GM18873 (cell line): ENCODE measurements at regions not wholly inside any gene's neighbourhood (a gene's known extent, or its start where the extent isn't known, plus 50 kb on each side); places are given as distances from the start of the nearest gene placed in this dataset.

Experiments used
- ATAC-seq: cut with Tn5 transposase; IDR thresholded peaks from one replicate; pipeline ENCODE4 v1.9.1; 2021; ENCODE audit warnings: mild to moderate bottlenecking, moderate library complexity, moderate number of reproducible peaks; ENCODE audit not compliant: unreplicated experiment, low FRiP score

- no peak for ATAC-seq
Observed at GRCh38 chr6:15997586-15998388, 131.1 kb upstream of the MYLIP start.

GRCh38 chr6:15996030-15996429, 132.9 kb upstream of the MYLIP start:
- no peak for ATAC-seq

- no peak for ATAC-seq
Observed at GRCh38 chr6:15995493-15995892, 133.4 kb upstream of the MYLIP start.

GRCh38 chr6:15994814-15995459, 133.9 kb upstream of the MYLIP start:
- no peak for ATAC-seq

- no peak for ATAC-seq
Observed at GRCh38 chr6:15993716-15994228, 135.1 kb upstream of the MYLIP start.

GRCh38 chr6:15990179-15990578, 138.7 kb upstream of the MYLIP start:
- ATAC-seq, result no peak

- ATAC-seq, result peak; percentile 67
Observed at GRCh38 chr6:15989397-15989796, 139.5 kb upstream of the MYLIP start.

- ATAC-seq, result no peak
Observed at GRCh38 chr6:15987569-15987968, 141.3 kb upstream of the MYLIP start.

GRCh38 chr6:15986027-15986629, 142.8 kb upstream of the MYLIP start:
- no peak for ATAC-seq

- no peak for ATAC-seq
Observed at GRCh38 chr6:15985379-15985959, 143.4 kb upstream of the MYLIP start.

GRCh38 chr6:15981956-15982355, 146.9 kb upstream of the MYLIP start:
- ATAC-seq, result no peak

- ATAC-seq, result no peak
Observed at GRCh38 chr6:15980801-15981200, 148.1 kb upstream of the MYLIP start.

- no peak for ATAC-seq
Observed at GRCh38 chr6:15978426-15978825, 150.5 kb upstream of the MYLIP start.

- no peak for ATAC-seq
Observed at GRCh38 chr6:15977050-15977449, 151.8 kb upstream of the MYLIP start.

- ATAC-seq, result no peak
Observed at GRCh38 chr6:15974817-15975216, 154.1 kb upstream of the MYLIP start.

GRCh38 chr6:15970517-15970916, 158.4 kb upstream of the MYLIP start:
- no peak for ATAC-seq

GRCh38 chr6:15969236-15969778, 159.6 kb upstream of the MYLIP start:
- ATAC-seq, result no peak

- ATAC-seq, result no peak
Observed at GRCh38 chr6:15968519-15968918, 160.4 kb upstream of the MYLIP start.

- no peak for ATAC-seq
Observed at GRCh38 chr6:15966000-15966520, 162.8 kb upstream of the MYLIP start.

- ATAC-seq, result no peak
Observed at GRCh38 chr6:15962449-15962764, 166.5 kb upstream of the MYLIP start.
